Neural cell (in vitro differentiated cells): ENCODE measurements at regions not wholly inside any gene's neighbourhood (a gene's known extent, or its start where the extent isn't known, plus 50 kb on each side); places are given as distances from the start of the nearest gene placed in this dataset.

Experiments used
- H2AFZ ChIP-seq: fragments of 200-600, 300-800 bp; sonication (generic), shearing (Covaris generic); 2 replicates; pipeline ENCODE4 v1.6.0; 2014; ENCODE audit warnings: low read depth, mild to moderate bottlenecking, antibody characterized with exemption, low read length, moderate library complexity
- H3F3A ChIP-seq: fragments of 200-600 bp; shearing (Covaris generic); 2 replicates; pipeline ENCODE4 v1.6.1; 2016; ENCODE audit warnings: mild to moderate bottlenecking, moderate library complexity, mixed read lengths, antibody characterized with exemption, low read length; ENCODE audit not compliant: insufficient read depth, poor library complexity, severe bottlenecking
- H3K27ac ChIP-seq: fragments of 200-600, 300-800 bp; sonication (generic), shearing (Covaris generic); 2 replicates; pipeline ENCODE4 v1.5.1; 2014; ENCODE audit warnings: mild to moderate bottlenecking, low read length, moderate library complexity
- H3K27me3 ChIP-seq: fragments of 300-800, 200-600 bp; sonication (generic), shearing (Covaris generic); 2 replicates; pipeline ENCODE4 v1.6.0; 2014; ENCODE audit warnings: mild to moderate bottlenecking, low read depth, low read length, moderate library complexity; ENCODE audit not compliant: insufficient read depth
- H3K36me3 ChIP-seq: fragments of 300-800, 200-600 bp; sonication (generic), shearing (Covaris generic); 2 replicates; pipeline ENCODE4 v1.5.1; 2014; ENCODE audit warnings: mild to moderate bottlenecking, antibody characterized with exemption, low read length, moderate library complexity; ENCODE audit not compliant: insufficient read depth
- H3K4me2 ChIP-seq: fragments of 300-800, 200-600 bp; sonication (generic), shearing (Covaris generic); 2 replicates; pipeline ENCODE4 v1.6.0; 2014; ENCODE audit warnings: mild to moderate bottlenecking, low read length
- H3K4me3 ChIP-seq: fragments of 300-800, 200-600 bp; sonication (generic), shearing (Covaris generic); 2 replicates; pipeline ENCODE4 v1.5.1; 2014; ENCODE audit warnings: mild to moderate bottlenecking, low read length, moderate library complexity
- H3K79me2 ChIP-seq: fragments of 200-600 bp; shearing (Covaris generic); replicated peaks from 2 replicates; pipeline ENCODE4 v1.6.0; 2014; ENCODE audit warnings: mild to moderate bottlenecking, low read length, moderate library complexity; ENCODE audit not compliant: insufficient read depth
- H3K9ac ChIP-seq: fragments of 300-800, 200-600 bp; sonication (generic), shearing (Covaris generic); 2 replicates; pipeline ENCODE4 v1.6.1; 2016; ENCODE audit warnings: mild to moderate bottlenecking, low read length, mixed read lengths
- H3K9me2 ChIP-seq: fragments of 200-600 bp; shearing (Covaris generic); 2 replicates; pipeline ENCODE4 v1.6.1; 2016; ENCODE audit warnings: mild to moderate bottlenecking, low read length, mixed read lengths; ENCODE audit not compliant: insufficient read depth
- H3K9me3 ChIP-seq: fragments of 200-600, 300-800 bp; sonication (generic), shearing (Covaris generic); 2 replicates; pipeline ENCODE4 v1.6.1; 2016; ENCODE audit warnings: mild to moderate bottlenecking, mixed run types, low read length, moderate library complexity, mixed read lengths
- H4K20me1 ChIP-seq: fragments of 200-600 bp; shearing (Covaris generic); 2 replicates; pipeline ENCODE4 v1.6.1; 2016; ENCODE audit warnings: mild to moderate bottlenecking, mixed run types; ENCODE audit not compliant: insufficient read depth
- CTCF ChIP-seq: fragments of 450-650 bp; IDR thresholded peaks from 2 replicates; pipeline ENCODE4 v1.5.1; 2014; ENCODE audit warnings: antibody characterized with exemption, mild to moderate bottlenecking, moderate library complexity; ENCODE audit not compliant: poor library complexity, severe bottlenecking
- EP300 ChIP-seq: fragments of 450-650 bp; conservative IDR thresholded peaks from 2 replicates; pipeline ENCODE4 v1.6.1; 2014; ENCODE audit warnings: antibody characterized with exemption, mild to moderate bottlenecking, moderate library complexity; ENCODE audit not compliant: poor library complexity, severe bottlenecking
- EZH2 ChIP-seq: fragments of 200-600, 300-800 bp; shearing (Covaris generic), sonication (generic); IDR thresholded peaks from 2 replicates; pipeline ENCODE4 v1.6.1; 2014; ENCODE audit warnings: antibody characterized with exemption, low read length, borderline replicate concordance, mild to moderate bottlenecking; ENCODE audit not compliant: insufficient read depth, poor library complexity, severe bottlenecking
- MXI1 ChIP-seq: fragments of 450-650 bp; conservative IDR thresholded peaks from 2 replicates; pipeline ENCODE4 v1.6.1; 2014; ENCODE audit warnings: antibody characterized with exemption, mild to moderate bottlenecking; ENCODE audit not compliant: poor library complexity, severe bottlenecking
- POLR2AphosphoS5 ChIP-seq: IDR thresholded peaks from 2 replicates; pipeline ENCODE4 v1.6.1; 2012
- RAD21 ChIP-seq: fragments of 450-650 bp; conservative IDR thresholded peaks from 2 replicates; pipeline ENCODE4 v1.6.1; 2014; ENCODE audit warnings: antibody characterized with exemption, mild to moderate bottlenecking, moderate library complexity
- REST ChIP-seq: IDR thresholded peaks from 2 replicates; pipeline ENCODE4 v1.6.1; 2012; ENCODE audit warnings: borderline replicate concordance
- SMC3 ChIP-seq: fragments of 450-650 bp; conservative IDR thresholded peaks from 2 replicates; pipeline ENCODE4 v1.6.1; 2014; ENCODE audit warnings: antibody characterized with exemption, mild to moderate bottlenecking, moderate library complexity; ENCODE audit not compliant: poor library complexity
- TAF1 ChIP-seq: IDR thresholded peaks from 2 replicates; pipeline ENCODE4 v1.6.1; 2012; ENCODE audit warnings: low read depth

GRCh38 chr5:68722357-68722756 is 371.5 kb upstream of the SLC30A5 start:
- no peaks in the 10 kb centered on the region for H3K36me3 ChIP-seq
- H2AFZ ChIP-seq: no peak overlapping the region
- no peaks in the 10 kb centered on the region for H3K79me2 ChIP-seq
- TF ChIP-seq EZH2 (no peak), SMC3 (no peak), POLR2AphosphoS5 (no peak), REST (no peak), MXI1 (no peak), RAD21 (no peak), CTCF (no peak), EP300 (no peak), TAF1 (no peak)
- no peaks in the 10 kb centered on the region for H3K9me2 ChIP-seq
- H3K27ac ChIP-seq: no peak overlapping the region
- no peaks in the 10 kb centered on the region for H4K20me1 ChIP-seq
- no peak overlapping the region for H3K4me2 ChIP-seq
- H3K4me3 ChIP-seq: no peak overlapping the region
- H3K9ac ChIP-seq: no peak overlapping the region
- no peaks in the 10 kb centered on the region for H3K27me3 ChIP-seq
- no peaks in the 10 kb centered on the region for H3K9me3 ChIP-seq
- H3F3A ChIP-seq: no peaks in the 10 kb centered on the region

GRCh38 chr5:68725905-68726683 is 367.7 kb upstream of the SLC30A5 start:
- Histone ChIP-seq H3K27ac (no peak overlapping the region), H3K4me3 (no peak overlapping the region), H3K27me3 (no peaks in the 10 kb centered on the region), H3K9me3 (no peaks in the 10 kb centered on the region), H3K36me3 (no peaks in the 10 kb centered on the region), H3K9me2 (no peaks in the 10 kb centered on the region), H3K4me2 (no peak overlapping the region), H3F3A (no peaks in the 10 kb centered on the region), H3K9ac (no peak overlapping the region), H2AFZ (no peak overlapping the region), H4K20me1 (no peaks in the 10 kb centered on the region), H3K79me2 (no peaks in the 10 kb centered on the region)
- no peak for TF ChIP-seq EP300
